Liver (tissue), 7 donors: ENCODE measurements at regions not wholly inside any gene's neighbourhood (a gene's known extent, or its start where the extent isn't known, plus 50 kb on each side); places are given as distances from the start of the nearest gene placed in this dataset.

Source experiments
- DNase-seq: peaks from one replicate; pipeline ENCODE4 v3.0.0-alpha.2; 2017; ENCODE audit warnings: low spot score
- H3K27ac ChIP-seq, 2 donors: one replicate each; pipeline ENCODE4 v1.7.0; 2013; ENCODE audit warnings: inconsistent platforms in 2 of 2, low read length in 2 of 2, control low read depth in 1 of 2, low read depth in 1 of 2, mild to moderate bottlenecking in 1 of 2
- H3K27me3 ChIP-seq, 4 donors: one replicate each; pipeline versions ENCODE4 v1.6.1 to v1.7.0; 2013; ENCODE audit warnings: low read length in 3 of 4, inconsistent platforms in 1 of 4, mild to moderate bottlenecking in 1 of 4, moderate library complexity in 1 of 4; ENCODE audit not compliant: control insufficient read depth in 4 of 4, insufficient read depth in 4 of 4
- H3K36me3 ChIP-seq, 4 donors: one replicate each; pipeline versions ENCODE4 v1.6.1 to v1.7.0; 2013; ENCODE audit warnings: low read length in 3 of 4, mild to moderate bottlenecking in 3 of 4, low read depth in 1 of 4, moderate library complexity in 1 of 4; ENCODE audit not compliant: control insufficient read depth in 4 of 4, insufficient read depth in 3 of 4
- H3K4me1 ChIP-seq, 4 donors: one replicate each; pipeline versions ENCODE4 v1.6.1 to v1.7.0; 2013; ENCODE audit warnings: low read length in 3 of 4, mild to moderate bottlenecking in 3 of 4, moderate library complexity in 1 of 4; ENCODE audit not compliant: control insufficient read depth in 4 of 4, insufficient read depth in 4 of 4
- H3K4me3 ChIP-seq, 3 donors: one replicate each; pipeline versions ENCODE4 v1.6.1 to v1.7.0; 2013; ENCODE audit warnings: low read length in 3 of 3, control low read depth in 1 of 3, low read depth in 1 of 3, mild to moderate bottlenecking in 1 of 3
- H3K9ac ChIP-seq, 2 donors: one replicate each; pipeline ENCODE4 v1.7.0; 2013; ENCODE audit warnings: low read length in 2 of 2, mild to moderate bottlenecking in 2 of 2, moderate library complexity in 2 of 2, control low read depth in 1 of 2, low read depth in 1 of 2
- H3K9me3 ChIP-seq, 4 donors: one replicate each; pipeline versions ENCODE4 v1.6.1 to v1.7.0; 2013; ENCODE audit warnings: low read length in 3 of 4; ENCODE audit not compliant: control insufficient read depth in 4 of 4
- EGR1 ChIP-seq, 2 donors: IDR thresholded peaks; 2 replicates each; pipeline ENCODE4 v1.6.1; 2016 to 2018; ENCODE audit warnings: antibody characterized with exemption in 2 of 2, low read depth in 2 of 2
- FOXA1 ChIP-seq: IDR thresholded peaks from 2 replicates; pipeline ENCODE4 v1.6.1; 2016; ENCODE audit warnings: antibody characterized with exemption
- FOXA2 ChIP-seq: IDR thresholded peaks from 2 replicates; pipeline ENCODE4 v1.6.1; 2016; ENCODE audit warnings: antibody characterized with exemption
- GABPA ChIP-seq, 2 donors: IDR thresholded peaks in 1 of 2; conservative IDR thresholded peaks in 1 of 2; 2 replicates each; pipeline ENCODE4 v1.6.1; 2016; ENCODE audit warnings: antibody characterized with exemption in 2 of 2, mild to moderate bottlenecking in 1 of 2, moderate library complexity in 1 of 2
- HNF4A ChIP-seq, 2 donors: conservative IDR thresholded peaks; 2 replicates each; pipeline ENCODE4 v1.6.1; 2016; ENCODE audit warnings: antibody characterized with exemption in 2 of 2, mild to moderate bottlenecking in 2 of 2
- NR2F2 ChIP-seq: IDR thresholded peaks from 2 replicates; pipeline ENCODE4 v1.6.1; 2016; ENCODE audit warnings: antibody characterized with exemption
- RAD21 ChIP-seq, 2 donors: IDR thresholded peaks; 2 replicates each; pipeline ENCODE4 v1.6.1; 2016; ENCODE audit warnings: antibody characterized with exemption in 2 of 2, mild to moderate bottlenecking in 2 of 2
- RXRA ChIP-seq, 2 donors: IDR thresholded peaks; 2 replicates each; pipeline ENCODE4 v1.6.1; 2017 to 2018; ENCODE audit warnings: antibody characterized with exemption in 2 of 2, mild to moderate bottlenecking in 1 of 2
- SP1 ChIP-seq: IDR thresholded peaks from 2 replicates; pipeline ENCODE4 v1.6.1; 2018; ENCODE audit warnings: antibody characterized with exemption, mild to moderate bottlenecking
- TAF1 ChIP-seq: conservative IDR thresholded peaks from 2 replicates; pipeline ENCODE4 v1.6.1; 2016; ENCODE audit warnings: antibody characterized with exemption, mild to moderate bottlenecking
- YY1 ChIP-seq: IDR thresholded peaks from 2 replicates; pipeline ENCODE4 v1.6.1; 2016; ENCODE audit warnings: antibody characterized with exemption, mild to moderate bottlenecking
- WGBS: extraction: QIAGEN DNeasy Blood & Tissue Kit; methylation state at CpG from one replicate; pipeline ENCODE4 v1.1.7; 2013; 5-methylcytosine and 5-hydroxymethylcytosine counted together
- TF ChIP-seq, protein P1 (sequence below): IDR thresholded peaks from 2 replicates; pipeline ENCODE4 v1.6.1; 2016; ENCODE audit warnings: antibody characterized with exemption
- TF ChIP-seq, protein P2 (sequence below): IDR thresholded peaks from 2 replicates; pipeline ENCODE4 v1.6.1; 2016; ENCODE audit warnings: antibody characterized with exemption
- TF ChIP-seq, protein P3 (sequence below): IDR thresholded peaks from 2 replicates; pipeline ENCODE4 v1.6.1; 2016; ENCODE audit warnings: antibody characterized with exemption, mild to moderate bottlenecking
- TF ChIP-seq, protein P4 (sequence below): IDR thresholded peaks from 2 replicates; pipeline ENCODE4 v1.6.1; 2016; ENCODE audit warnings: antibody characterized with exemption
- donor health status: healthy.
- donor health status: healthy.
- donor health status: healthy.
- donor health status: healthy.

DNA sequence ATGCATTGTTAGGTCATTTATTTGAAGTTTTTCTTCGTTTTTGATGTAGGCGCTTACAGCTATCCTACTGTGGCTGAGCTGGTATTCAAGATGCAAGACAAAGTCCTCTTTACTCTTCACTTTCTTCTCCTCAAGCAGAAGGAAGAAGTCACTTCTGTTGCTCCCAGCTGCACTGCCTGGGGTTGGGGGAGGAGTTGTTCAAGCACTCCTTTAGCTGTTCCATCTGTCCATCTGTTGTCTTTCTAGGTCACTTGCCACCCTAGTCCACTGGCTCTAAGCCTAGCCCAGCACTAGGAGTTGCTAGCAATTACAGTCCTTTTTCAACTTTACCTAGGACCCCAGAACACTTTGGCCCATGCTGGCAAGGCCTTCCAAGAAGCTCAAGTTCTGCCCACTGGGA lies 200.6 kb upstream of the RBMS1 start:
- no peak for TF ChIP-seq NR2F2
- no peak for TF ChIP-seq RXRA (IDR thresholded peaks at IDR 0.05)
- TF ChIP-seq, protein P1, sequence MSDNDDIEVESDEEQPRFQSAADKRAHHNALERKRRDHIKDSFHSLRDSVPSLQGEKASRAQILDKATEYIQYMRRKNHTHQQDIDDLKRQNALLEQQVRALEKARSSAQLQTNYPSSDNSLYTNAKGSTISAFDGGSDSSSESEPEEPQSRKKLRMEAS = no peak
- TF ChIP-seq, protein P2, sequence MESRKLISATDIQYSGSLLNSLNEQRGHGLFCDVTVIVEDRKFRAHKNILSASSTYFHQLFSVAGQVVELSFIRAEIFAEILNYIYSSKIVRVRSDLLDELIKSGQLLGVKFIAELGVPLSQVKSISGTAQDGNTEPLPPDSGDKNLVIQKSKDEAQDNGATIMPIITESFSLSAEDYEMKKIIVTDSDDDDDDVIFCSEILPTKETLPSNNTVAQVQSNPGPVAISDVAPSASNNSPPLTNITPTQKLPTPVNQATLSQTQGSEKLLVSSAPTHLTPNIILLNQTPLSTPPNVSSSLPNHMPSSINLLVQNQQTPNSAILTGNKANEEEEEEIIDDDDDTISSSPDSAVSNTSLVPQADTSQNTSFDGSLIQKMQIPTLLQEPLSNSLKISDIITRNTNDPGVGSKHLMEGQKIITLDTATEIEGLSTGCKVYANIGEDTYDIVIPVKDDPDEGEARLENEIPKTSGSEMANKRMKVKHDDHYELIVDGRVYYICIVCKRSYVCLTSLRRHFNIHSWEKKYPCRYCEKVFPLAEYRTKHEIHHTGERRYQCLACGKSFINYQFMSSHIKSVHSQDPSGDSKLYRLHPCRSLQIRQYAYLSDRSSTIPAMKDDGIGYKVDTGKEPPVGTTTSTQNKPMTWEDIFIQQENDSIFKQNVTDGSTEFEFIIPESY = no peak
- TF ChIP-seq, protein P3, sequence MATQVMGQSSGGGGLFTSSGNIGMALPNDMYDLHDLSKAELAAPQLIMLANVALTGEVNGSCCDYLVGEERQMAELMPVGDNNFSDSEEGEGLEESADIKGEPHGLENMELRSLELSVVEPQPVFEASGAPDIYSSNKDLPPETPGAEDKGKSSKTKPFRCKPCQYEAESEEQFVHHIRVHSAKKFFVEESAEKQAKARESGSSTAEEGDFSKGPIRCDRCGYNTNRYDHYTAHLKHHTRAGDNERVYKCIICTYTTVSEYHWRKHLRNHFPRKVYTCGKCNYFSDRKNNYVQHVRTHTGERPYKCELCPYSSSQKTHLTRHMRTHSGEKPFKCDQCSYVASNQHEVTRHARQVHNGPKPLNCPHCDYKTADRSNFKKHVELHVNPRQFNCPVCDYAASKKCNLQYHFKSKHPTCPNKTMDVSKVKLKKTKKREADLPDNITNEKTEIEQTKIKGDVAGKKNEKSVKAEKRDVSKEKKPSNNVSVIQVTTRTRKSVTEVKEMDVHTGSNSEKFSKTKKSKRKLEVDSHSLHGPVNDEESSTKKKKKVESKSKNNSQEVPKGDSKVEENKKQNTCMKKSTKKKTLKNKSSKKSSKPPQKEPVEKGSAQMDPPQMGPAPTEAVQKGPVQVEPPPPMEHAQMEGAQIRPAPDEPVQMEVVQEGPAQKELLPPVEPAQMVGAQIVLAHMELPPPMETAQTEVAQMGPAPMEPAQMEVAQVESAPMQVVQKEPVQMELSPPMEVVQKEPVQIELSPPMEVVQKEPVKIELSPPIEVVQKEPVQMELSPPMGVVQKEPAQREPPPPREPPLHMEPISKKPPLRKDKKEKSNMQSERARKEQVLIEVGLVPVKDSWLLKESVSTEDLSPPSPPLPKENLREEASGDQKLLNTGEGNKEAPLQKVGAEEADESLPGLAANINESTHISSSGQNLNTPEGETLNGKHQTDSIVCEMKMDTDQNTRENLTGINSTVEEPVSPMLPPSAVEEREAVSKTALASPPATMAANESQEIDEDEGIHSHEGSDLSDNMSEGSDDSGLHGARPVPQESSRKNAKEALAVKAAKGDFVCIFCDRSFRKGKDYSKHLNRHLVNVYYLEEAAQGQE = no peak
- TF ChIP-seq SP1 = no peak
- no peak for TF ChIP-seq YY1
- no peak for TF ChIP-seq GABPA (IDR thresholded peaks at IDR 0.05 in 1 of 2, conservative IDR thresholded peaks at IDR 0.05 in 1 of 2)
- no peak for TF ChIP-seq EGR1 (IDR thresholded peaks at IDR 0.05; ENCODE audit: low read depth in 2 of 2)
- no peak for TF ChIP-seq HNF4A (conservative IDR thresholded peaks at IDR 0.05)
- no peak for TF ChIP-seq TAF1
- TF ChIP-seq RAD21 (IDR thresholded peaks at IDR 0.05) = no peak
- TF ChIP-seq FOXA2 = no peak
- TF ChIP-seq, protein P4, sequence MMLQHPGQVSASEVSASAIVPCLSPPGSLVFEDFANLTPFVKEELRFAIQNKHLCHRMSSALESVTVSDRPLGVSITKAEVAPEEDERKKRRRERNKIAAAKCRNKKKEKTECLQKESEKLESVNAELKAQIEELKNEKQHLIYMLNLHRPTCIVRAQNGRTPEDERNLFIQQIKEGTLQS = no peak
- H3K27me3 ChIP-seq = no peaks in the 10 kb centered on the region
- no peaks in the 10 kb centered on the region for H3K9me3 ChIP-seq
- no peaks in the 10 kb centered on the region for H3K36me3 ChIP-seq
- no peaks in the 10 kb centered on the region for H3K4me1 ChIP-seq
- no peak for DNase-seq
- no peak overlapping the region for H3K9ac ChIP-seq
- no peak overlapping the region for H3K4me3 ChIP-seq
- H3K27ac ChIP-seq = no peak overlapping the region
- WGBS = 82% methylated on average over 2 of the region's 2 CpGs

DNA sequence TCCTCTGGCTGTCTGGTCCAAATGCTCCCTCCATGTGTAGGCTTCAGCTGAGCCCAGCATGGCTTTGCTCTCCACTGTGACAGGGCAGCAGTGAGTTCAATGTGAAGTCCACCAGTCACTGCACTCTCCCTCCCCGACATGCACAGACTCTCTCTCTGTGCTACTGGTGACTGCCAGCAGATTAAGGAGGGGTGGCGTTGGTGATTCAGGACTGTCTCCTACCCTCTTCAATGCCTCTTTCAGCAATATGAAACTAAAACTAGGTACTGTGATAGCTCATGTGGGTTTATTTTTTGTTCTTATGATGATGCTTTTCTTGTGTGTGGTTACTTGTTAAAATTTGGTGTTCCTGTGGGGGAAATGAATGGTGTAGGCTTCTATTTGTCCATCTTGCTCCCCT lies 201.0 kb upstream of the RBMS1 start:
- TF ChIP-seq, protein P4 = no peak
- TF ChIP-seq, protein P2 = no peak
- no peak for TF ChIP-seq FOXA2
- no peak for TF ChIP-seq GABPA (IDR thresholded peaks at IDR 0.05 in 1 of 2, conservative IDR thresholded peaks at IDR 0.05 in 1 of 2)
- no peak for TF ChIP-seq SP1
- TF ChIP-seq RXRA (IDR thresholded peaks at IDR 0.05) = no peak
- TF ChIP-seq, protein P1 = no peak
- TF ChIP-seq, protein P3 = no peak
- no peak for TF ChIP-seq HNF4A (conservative IDR thresholded peaks at IDR 0.05)
- no peak for TF ChIP-seq TAF1
- no peak for TF ChIP-seq FOXA1
- Histone ChIP-seq H3K27ac (no peak overlapping the region), H3K4me3 (no peak overlapping the region), H3K36me3 (no peaks in the 10 kb centered on the region), H3K9ac (no peak overlapping the region), H3K27me3 (no peaks in the 10 kb centered on the region), H3K4me1 (no peaks in the 10 kb centered on the region), H3K9me3 (no peaks in the 10 kb centered on the region)
- DNase-seq = no peak
- 40% methylated on average over 2 of the region's 2 CpGs for WGBS
